Liver (tissue), 3 donors: ENCODE measurements at regions not wholly inside any gene's neighbourhood (a gene's known extent, or its start where the extent isn't known, plus 50 kb on each side); places are given as distances from the start of the nearest gene placed in this dataset.

ENCODE experiments used
- ATF3 ChIP-seq: IDR thresholded peaks from 2 replicates; pipeline ENCODE4 v1.6.1; 2016; ENCODE audit warnings: antibody characterized with exemption
- CTCF ChIP-seq: fragments of 150-350 bp; IDR thresholded peaks from 2 replicates; pipeline ENCODE4 v1.5.1; 2017; ENCODE audit warnings: improper control_type of control experiment, low read depth, low read length; ENCODE audit not compliant: missing input control
- EGR1 ChIP-seq, 2 donors: IDR thresholded peaks; 2 replicates each; pipeline ENCODE4 v1.6.1; 2016 to 2018; ENCODE audit warnings: antibody characterized with exemption in 2 of 2, low read depth in 2 of 2
- GABPA ChIP-seq, 2 donors: IDR thresholded peaks in 1 of 2; conservative IDR thresholded peaks in 1 of 2; 2 replicates each; pipeline ENCODE4 v1.6.1; 2016; ENCODE audit warnings: antibody characterized with exemption in 2 of 2, mild to moderate bottlenecking in 1 of 2, moderate library complexity in 1 of 2
- JUND ChIP-seq, 2 donors: IDR thresholded peaks; 2 replicates each; pipeline ENCODE4 v1.6.1; 2016; ENCODE audit warnings: antibody characterized with exemption in 2 of 2
- MAX ChIP-seq: IDR thresholded peaks from 2 replicates; pipeline ENCODE4 v1.6.1; 2016; ENCODE audit warnings: antibody characterized with exemption
- NR2F2 ChIP-seq: IDR thresholded peaks from 2 replicates; pipeline ENCODE4 v1.6.1; 2016; ENCODE audit warnings: antibody characterized with exemption
- RAD21 ChIP-seq, 2 donors: IDR thresholded peaks; 2 replicates each; pipeline ENCODE4 v1.6.1; 2016; ENCODE audit warnings: antibody characterized with exemption in 2 of 2, mild to moderate bottlenecking in 2 of 2
- REST ChIP-seq: IDR thresholded peaks from 2 replicates; pipeline ENCODE4 v1.6.1; 2016; ENCODE audit warnings: antibody characterized with exemption, mild to moderate bottlenecking
- TAF1 ChIP-seq: conservative IDR thresholded peaks from 2 replicates; pipeline ENCODE4 v1.6.1; 2016; ENCODE audit warnings: antibody characterized with exemption, mild to moderate bottlenecking
- ZBTB33 ChIP-seq: IDR thresholded peaks from 2 replicates; pipeline ENCODE4 v1.6.1; 2016; ENCODE audit warnings: antibody characterized with exemption
- donor health status: healthy.
- donor health status: healthy.

- TF ChIP-seq ATF3: no peak
- no peak for TF ChIP-seq CTCF
- TF ChIP-seq JUND (IDR thresholded peaks at IDR 0.05): no peak
- no peak for TF ChIP-seq RAD21 (IDR thresholded peaks at IDR 0.05)
- TF ChIP-seq GABPA (IDR thresholded peaks at IDR 0.05 in 1 of 2, conservative IDR thresholded peaks at IDR 0.05 in 1 of 2): no peak
- no peak for TF ChIP-seq ZBTB33
- TF ChIP-seq TAF1: no peak
- TF ChIP-seq NR2F2: no peak
- no peak for TF ChIP-seq MAX
- TF ChIP-seq REST: no peak
- TF ChIP-seq EGR1 (IDR thresholded peaks at IDR 0.05; ENCODE audit: low read depth in 2 of 2): no peak
Measured at GRCh38 chr13:104580931-104581330, 1514.7 kb upstream of the SLC10A2 start.
